HepG2 (cell line): ENCODE measurements at regions not wholly inside any gene's neighbourhood (a gene's known extent, or its start where the extent isn't known, plus 50 kb on each side); places are given as distances from the start of the nearest gene placed in this dataset.

Experiments used
- ATAC-seq: fragments of 200-7000 bp; cut with Tn5 transposase; 3 replicates; pipeline ENCODE4 v1.9.1; 2020; ENCODE audit warnings: mild to moderate bottlenecking, moderate library complexity
- BruUV-seq: library from RNA; stranded (reverse); fragments of 400-500 nt; replicated peaks from 2 replicates; lab custom pipeline; 2021; lab: Mats Ljungman, UMichigan
- CTCF ChIA-PET: fragments of 300-600 bp; formaldehyde crosslinking; extraction: SDS; loops from one replicate; lab custom pipeline; 2021; ENCODE audit warnings: low total read pairs, inconsistent platforms, low intra/inter-chr PET ratio; lab: Yijun Ruan, JAX
- POLR2A ChIA-PET: fragments of 350-600 bp; sonication (Branson Sonifier 250); formaldehyde crosslinking; loops from one replicate; lab custom pipeline; 2020; ENCODE audit warnings: antibody characterized with exemption, inconsistent platforms; lab: Yijun Ruan, JAX
- DNase-seq: peaks from one replicate; pipeline ENCODE4 v3.0.0-alpha.2; 2015; ENCODE audit warnings: low spot score
- FAIRE-seq: peaks from 3 replicates; lab custom pipeline; 2011; peaks lifted over from hg19 to GRCh38; lab: Jason Lieb, UNC
- H2AFZ ChIP-seq: one replicate; pipeline ENCODE4 v1.6.1; 2011; ENCODE audit warnings: low read length, inconsistent platforms
- H3K27ac ChIP-seq: fragments of 300-600 bp; 3 replicates; pipeline ENCODE4 v1.8.0; 2011; ENCODE audit warnings: mixed run types, mild to moderate bottlenecking, mixed read lengths, low read length, inconsistent platforms; ENCODE audit not compliant: insufficient read depth; ENCODE audit errors: extremely low read length
- H3K27me3 ChIP-seq, 2 experiments: fragments of 200-600 bp in 1 of 2; 2 replicates in 1 of 2; 3 replicates in 1 of 2; pipeline versions ENCODE4 v1.6.0 to v1.8.0; 2011; ENCODE audit warnings: low read length in 2 of 2, mild to moderate bottlenecking in 2 of 2, moderate library complexity in 2 of 2, inconsistent platforms in 1 of 2; ENCODE audit not compliant: insufficient read depth in 2 of 2, control insufficient read depth in 1 of 2
- H3K36me3 ChIP-seq, 2 experiments: fragments of 200-600 bp in 1 of 2; replicated peaks in 1 of 2; 2 replicates in 1 of 2; 3 replicates in 1 of 2; pipeline versions ENCODE4 v1.5.1 to v1.8.0; 2011; ENCODE audit warnings: low read length in 2 of 2, inconsistent platforms in 1 of 2; ENCODE audit not compliant: insufficient read depth in 2 of 2, control insufficient read depth in 1 of 2
- H3K4me1 ChIP-seq: 2 replicates; pipeline ENCODE4 v1.5.1; 2012; ENCODE audit warnings: low read length, inconsistent platforms; ENCODE audit not compliant: insufficient read depth
- H3K4me2 ChIP-seq: 2 replicates; pipeline ENCODE4 v1.6.0; 2011; ENCODE audit warnings: low read depth, low read length, inconsistent platforms
- H3K4me3 ChIP-seq, 3 experiments: fragments of 200-600 bp in 1 of 3; sonication (generic), shearing (Covaris generic) in 1 of 3; replicated peaks in 1 of 3; 2 replicates each; pipeline ENCODE4 v1.5.1; 2011 to 2016; ENCODE audit warnings: low read length in 3 of 3, inconsistent platforms in 2 of 3, low read depth in 2 of 3, mild to moderate bottlenecking in 2 of 3, control low read depth in 1 of 3, mixed read lengths in 1 of 3; ENCODE audit not compliant: insufficient read depth in 1 of 3
- H3K79me2 ChIP-seq: one replicate; pipeline ENCODE4 v1.6.1; 2011; ENCODE audit warnings: low read length, inconsistent platforms; ENCODE audit not compliant: insufficient read depth
- H3K9ac ChIP-seq: 2 replicates; pipeline ENCODE4 v1.6.0; 2011; ENCODE audit warnings: mild to moderate bottlenecking, low read depth, low read length, inconsistent platforms; ENCODE audit not compliant: insufficient read depth
- H3K9me3 ChIP-seq: 2 replicates; pipeline ENCODE4 v1.5.1; 2012; ENCODE audit warnings: mild to moderate bottlenecking, low read length
- H4K20me1 ChIP-seq: 2 replicates; pipeline ENCODE4 v1.6.0; 2011; ENCODE audit warnings: inconsistent platforms, mild to moderate bottlenecking, low read length, moderate library complexity; ENCODE audit not compliant: insufficient read depth
- MBD4 ChIP-seq: IDR thresholded peaks from 2 replicates; pipeline ENCODE4 v1.6.1; 2012; ENCODE audit warnings: low read length, inconsistent platforms, borderline replicate concordance
- PCBP2 ChIP-seq: fragments of 200-400 bp; formaldehyde crosslinking; optimal IDR thresholded peaks from 2 replicates; pipeline ENCODE3; 2018; ENCODE audit warnings: low read length, low read depth; ENCODE audit not compliant: poor library complexity, severe bottlenecking
- SP140L ChIP-seq: sonication (generic); formaldehyde crosslinking; IDR thresholded peaks from 2 replicates; pipeline ENCODE4 v1.4.0; 2020; ENCODE audit warnings: missing genetic modification reagents, borderline replicate concordance
- ZNF101 ChIP-seq: sonication (generic); formaldehyde crosslinking; IDR thresholded peaks from 2 replicates; pipeline ENCODE4 v1.4.0; 2020; ENCODE audit warnings: mild to moderate bottlenecking, low read depth, missing genetic modification reagents, borderline replicate concordance
- ZSCAN21 ChIP-seq: sonication (generic); formaldehyde crosslinking; IDR thresholded peaks from 2 replicates; pipeline ENCODE4 v1.8.0; 2022; ENCODE audit warnings: mild to moderate bottlenecking, missing genetic modification reagents, moderate library complexity, borderline replicate concordance
- WGBS: methylation state at CpG from one replicate; pipeline ENCODE4 v1.1.6; 2017; ENCODE audit warnings: low lambda C conversion rate; 5-methylcytosine and 5-hydroxymethylcytosine counted together
- in situ Hi-C: cut with HindIII; loops from 2 replicates; pipeline ENCODE4 v1.10.0; 2017; ENCODE audit warnings: low pct_unique_long_range_greater_than_20kb; ENCODE audit not compliant: extremely low pct_ligation_motif_present
- intact Hi-C: fragments of 100-400 bp; cut with micrococcal nuclease; formaldehyde crosslinking; loops from one replicate; pipeline ENCODE4 v1.10.0; 2022; ENCODE audit not compliant: unreplicated experiment
- TF ChIP-seq, protein P1 (sequence below): sonication (generic); formaldehyde crosslinking; IDR thresholded peaks from 2 replicates; pipeline ENCODE4 v1.5.0; 2020; ENCODE audit warnings: missing genetic modification reagents

DNA sequence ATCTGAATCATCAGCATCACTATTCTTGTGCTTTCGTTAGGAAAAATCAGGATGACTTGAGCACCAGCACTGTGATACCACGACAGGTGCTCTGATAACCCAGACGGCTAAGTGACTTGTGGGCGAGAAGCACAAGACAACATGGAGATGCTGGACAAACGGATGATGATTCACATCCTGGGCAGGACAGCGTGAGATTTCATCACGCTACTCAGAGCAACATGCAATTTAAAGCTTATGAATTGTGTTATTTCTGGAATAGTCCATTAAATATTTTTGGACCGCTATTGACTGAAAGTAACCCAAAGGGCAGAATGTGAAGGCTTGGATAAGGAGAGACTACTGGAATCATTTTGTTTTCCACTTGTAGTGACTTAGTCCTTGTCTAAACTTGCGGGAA, 114.8 kb upstream of the DAPK1 start (continued):
- TF ChIP-seq MBD4 = no peak
- TF ChIP-seq ZSCAN21 (CRISPR knock-in tag) = no peak

DNA sequence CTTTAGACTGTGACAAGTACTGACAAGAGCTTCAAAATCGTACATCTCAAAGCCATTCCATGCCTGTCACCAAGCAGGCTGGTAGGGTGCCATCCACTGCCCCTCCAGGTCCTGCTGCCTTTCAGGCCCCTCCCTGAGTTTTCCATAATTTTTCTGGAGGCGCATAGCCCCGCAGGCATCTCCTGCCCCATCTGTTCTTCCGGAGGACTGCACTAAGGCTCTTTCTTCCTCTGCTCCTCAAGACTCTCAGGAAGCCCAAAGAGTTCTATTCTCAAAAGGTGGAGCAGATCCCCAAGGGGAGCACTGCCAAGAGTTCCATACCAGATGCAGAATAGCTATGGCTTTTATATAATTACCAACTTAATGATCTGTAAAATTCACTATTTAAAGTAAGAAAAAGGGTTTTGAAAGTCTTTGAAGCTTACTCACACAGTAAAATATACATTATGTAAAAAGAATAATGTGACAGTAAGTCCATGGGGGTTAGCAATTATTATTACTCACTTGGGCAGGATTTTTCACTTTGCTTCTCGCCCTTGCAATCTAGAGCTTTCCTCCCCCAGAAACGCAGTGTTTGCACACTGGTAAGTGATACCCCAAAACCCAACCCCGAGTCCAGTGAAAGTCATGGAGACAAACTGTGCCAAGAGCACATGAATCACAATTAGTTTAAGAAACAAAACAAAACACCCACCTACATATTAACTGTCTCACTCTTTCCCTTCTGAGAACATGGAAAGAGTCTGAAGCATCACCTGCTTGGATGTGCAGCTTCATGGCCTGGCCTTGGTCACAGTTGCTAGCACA, 114.1 kb upstream of the DAPK1 start:
- ATAC-seq (no peak), FAIRE-seq (no peak), DNase-seq (no peak)
- no peaks in the 10 kb centered on the region for H3K36me3 ChIP-seq
- H3K4me3 ChIP-seq = no peak overlapping the region
- intact Hi-C loops = no loop called here
- in situ Hi-C loops = no loop called here
- WGBS = 60% methylated on average over 7 of the region's 7 CpGs
- H3K9ac ChIP-seq = no peak overlapping the region
- peaks cover 12% of the 10 kb centered on the region for H3K4me1 ChIP-seq
- no peaks in the 10 kb centered on the region for H3K79me2 ChIP-seq
- no peaks in the 10 kb centered on the region for H4K20me1 ChIP-seq
- ChIA-PET CTCF (no interaction called here), POLR2A (no interaction called here)
- no peak overlapping the region for H2AFZ ChIP-seq
- no peak overlapping the region for H3K4me2 ChIP-seq
- peaks cover 0 to 2% of the 10 kb centered on the region in 2 experiments; a peak in 2 of 5 replicates for H3K27me3 ChIP-seq
- H3K9me3 ChIP-seq = no peaks in the 10 kb centered on the region
- TF ChIP-seq ZNF101 (no peak), SP140L (CRISPR knock-in tag) (no peak), PCBP2 (no peak)
- TF ChIP-seq, protein P1, sequence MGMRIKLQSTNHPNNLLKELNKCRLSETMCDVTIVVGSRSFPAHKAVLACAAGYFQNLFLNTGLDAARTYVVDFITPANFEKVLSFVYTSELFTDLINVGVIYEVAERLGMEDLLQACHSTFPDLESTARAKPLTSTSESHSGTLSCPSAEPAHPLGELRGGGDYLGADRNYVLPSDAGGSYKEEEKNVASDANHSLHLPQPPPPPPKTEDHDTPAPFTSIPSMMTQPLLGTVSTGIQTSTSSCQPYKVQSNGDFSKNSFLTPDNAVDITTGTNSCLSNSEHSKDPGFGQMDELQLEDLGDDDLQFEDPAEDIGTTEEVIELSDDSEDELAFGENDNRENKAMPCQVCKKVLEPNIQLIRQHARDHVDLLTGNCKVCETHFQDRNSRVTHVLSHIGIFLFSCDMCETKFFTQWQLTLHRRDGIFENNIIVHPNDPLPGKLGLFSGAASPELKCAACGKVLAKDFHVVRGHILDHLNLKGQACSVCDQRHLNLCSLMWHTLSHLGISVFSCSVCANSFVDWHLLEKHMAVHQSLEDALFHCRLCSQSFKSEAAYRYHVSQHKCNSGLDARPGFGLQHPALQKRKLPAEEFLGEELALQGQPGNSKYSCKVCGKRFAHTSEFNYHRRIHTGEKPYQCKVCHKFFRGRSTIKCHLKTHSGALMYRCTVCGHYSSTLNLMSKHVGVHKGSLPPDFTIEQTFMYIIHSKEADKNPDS = no peak
- no peak overlapping the region for H3K27ac ChIP-seq
- BruUV-seq = no TSS peak
